Muscle of back (tissue), 3 donors: ENCODE measurements at regions not wholly inside any gene's neighbourhood (a gene's known extent, or its start where the extent isn't known, plus 50 kb on each side); places are given as distances from the start of the nearest gene placed in this dataset.
"Not testable (repeated sequence)": the region's sequence is repeated elsewhere in the genome, so short reads cannot be mapped to it uniquely, and the experiment has no call there.

ENCODE experiments used
- DNase-seq, 3 donors: peaks; one replicate each; pipeline versions ENCODE4 v3.0.0 to v3.0.0-alpha.2; 2013

GRCh38 chr20:52008874-52009273 is 182.7 kb downstream of the ZFP64 start:
- DNase-seq = no peak

DNA sequence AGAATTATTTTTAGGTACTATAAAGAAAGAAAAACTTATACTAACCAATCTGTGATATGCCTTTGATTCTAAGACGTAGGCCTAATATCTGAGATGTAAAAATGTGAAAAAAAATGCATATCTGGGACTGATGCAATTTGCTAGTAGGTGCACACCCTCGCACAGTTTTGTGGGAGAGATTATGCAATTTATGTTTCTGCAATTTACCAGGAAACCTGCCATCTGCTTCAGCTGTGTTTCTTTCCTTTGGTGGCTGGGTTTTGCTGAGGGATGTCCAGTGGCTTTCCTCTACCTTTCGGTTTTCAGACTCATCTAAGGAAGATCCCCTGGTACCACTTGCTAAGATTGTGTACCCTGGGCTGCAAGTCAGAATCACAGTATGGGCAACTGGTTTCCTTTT is 186.9 kb downstream of the ZFP64 start:
- no peak for DNase-seq

DNA sequence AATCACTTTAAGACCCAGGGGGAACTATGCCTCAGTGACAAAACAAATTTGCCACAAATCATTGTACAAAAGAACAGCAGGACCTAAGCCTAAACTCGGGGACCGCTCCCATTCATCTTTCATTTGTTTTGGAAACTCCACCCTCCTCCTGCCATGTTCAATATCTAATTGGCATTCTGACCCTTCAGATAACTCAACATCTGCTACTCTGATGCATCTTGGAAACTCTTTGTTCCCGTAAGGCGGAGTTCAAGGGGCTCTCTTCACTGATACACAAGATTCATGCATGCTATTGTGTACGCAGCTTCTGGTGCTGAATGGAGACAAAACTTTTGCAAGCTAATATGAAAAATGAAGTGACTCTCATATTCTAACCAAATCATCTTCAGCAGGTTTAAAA is 187.6 kb downstream of the ZFP64 start:
- no peak for DNase-seq

DNA sequence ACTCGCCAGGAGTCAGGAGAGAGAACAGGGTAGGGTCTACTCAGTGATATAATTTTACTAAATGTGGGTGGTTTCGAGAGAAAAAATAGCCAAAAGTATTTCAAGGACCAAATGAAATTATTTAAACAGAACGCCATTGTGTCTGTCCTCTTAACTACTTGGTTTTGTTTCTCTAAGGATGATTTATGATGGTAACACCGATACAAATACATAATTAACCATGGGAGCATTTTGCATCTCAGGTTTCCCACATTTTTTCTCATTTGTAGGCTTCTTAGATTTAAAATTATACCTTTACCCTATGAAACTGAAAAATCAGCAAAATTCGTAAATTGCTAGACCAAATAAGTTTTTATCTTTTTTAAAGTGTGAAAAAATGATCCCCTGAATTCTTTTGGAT is 188.2 kb downstream of the ZFP64 start:
- DNase-seq = no peak

DNA sequence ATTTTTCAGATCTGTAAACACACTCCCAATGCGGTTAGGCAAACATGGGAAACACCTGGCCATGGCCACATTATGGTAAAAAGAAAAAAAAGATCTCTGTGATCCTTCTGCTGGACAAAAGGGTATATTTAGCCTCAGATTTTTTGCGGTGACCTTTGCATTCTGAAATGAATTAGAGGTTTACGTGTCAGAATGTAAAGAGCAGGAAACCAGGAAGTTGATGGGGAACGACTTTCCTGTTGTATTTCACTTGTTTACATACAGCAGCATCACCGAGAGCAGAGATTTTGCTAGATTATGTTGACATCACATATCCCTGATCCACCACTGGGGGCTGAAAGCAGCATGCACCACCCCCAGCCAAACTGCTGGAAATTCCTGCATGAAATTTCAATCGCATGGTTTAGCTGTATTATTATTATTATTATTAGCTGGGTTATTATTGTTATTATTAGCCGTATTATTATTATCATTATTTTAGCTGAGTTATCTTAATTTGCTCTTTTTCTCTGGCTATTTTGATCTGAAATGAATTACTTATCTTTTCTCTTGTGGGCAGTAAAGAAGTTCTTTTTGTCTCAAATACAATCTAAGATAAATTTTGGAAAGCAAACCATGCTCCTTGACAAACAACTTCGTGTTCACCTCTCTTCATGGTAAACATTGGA is 189.4 kb downstream of the ZFP64 start:
- DNase-seq = peak in 1 of 3 donors; percentile 22

GRCh38 chr20:51997281-51997936 is 194.2 kb downstream of the ZFP64 start:
- not testable (repeated sequence) for DNase-seq

- DNase-seq = peak in 1 of 3 donors; percentile 25
Measured at GRCh38 chr20:51995551-51995951, 193.2 kb upstream of the SALL4 start.

DNA sequence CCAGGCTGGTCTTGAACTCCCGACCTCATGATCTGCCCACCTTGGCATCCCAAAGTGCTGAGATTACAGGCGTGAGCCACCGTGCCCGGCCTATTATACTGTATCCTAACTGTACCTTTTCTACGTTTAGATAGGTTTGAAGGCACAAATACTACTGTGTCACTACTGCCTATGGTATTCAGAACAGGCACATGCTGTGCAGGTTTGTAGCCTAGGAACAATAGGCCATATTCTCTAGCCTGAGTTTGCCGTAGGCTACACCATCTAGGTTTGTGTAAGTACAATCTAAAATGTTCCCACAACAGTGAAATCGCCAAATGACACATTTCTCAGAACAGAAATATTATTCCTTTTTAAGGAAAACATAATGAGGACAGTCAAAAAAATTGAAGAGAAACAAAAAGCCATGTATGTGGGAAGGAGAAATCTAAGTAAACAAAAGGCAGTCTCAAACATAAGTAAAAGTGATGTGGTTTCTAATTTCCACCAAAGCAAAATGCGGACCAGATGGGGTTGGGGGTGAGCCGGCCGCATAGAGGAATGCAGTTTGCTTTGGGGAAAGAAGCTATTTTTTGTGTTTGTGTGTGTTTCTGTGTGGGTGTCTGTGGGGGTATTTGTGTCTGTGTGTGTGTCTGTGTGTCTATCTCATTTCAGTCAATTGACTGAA is 192.6 kb upstream of the SALL4 start:
- peak in 2 of 3 donors; percentile 26 to 51 for DNase-seq

- DNase-seq = no peak
Measured at GRCh38 chr20:51987812-51988211, 185.5 kb upstream of the SALL4 start.

DNA sequence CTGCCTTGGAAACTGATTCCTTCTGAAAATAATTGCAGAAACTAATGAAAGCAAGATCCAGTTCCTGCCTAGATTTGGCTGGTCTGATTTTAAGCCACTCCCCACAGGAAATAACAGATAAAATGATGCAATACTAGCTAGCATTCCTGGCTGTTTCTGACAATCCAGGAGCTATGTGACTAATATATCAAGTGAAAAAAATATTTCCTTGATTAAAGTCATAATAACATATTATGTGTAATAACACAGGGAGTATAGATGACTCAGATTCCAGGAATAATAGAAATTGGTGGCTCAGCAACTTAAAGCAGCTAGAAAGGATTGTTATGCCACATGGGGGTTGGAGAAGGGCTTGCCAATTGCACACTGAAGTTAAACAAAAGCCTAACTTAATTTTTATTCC is 182.7 kb upstream of the SALL4 start:
- peak; percentile 69 to 93 (median 91) for DNase-seq

GRCh38 chr20:51980277-51980676 is 178.0 kb upstream of the SALL4 start:
- DNase-seq = no peak

DNA sequence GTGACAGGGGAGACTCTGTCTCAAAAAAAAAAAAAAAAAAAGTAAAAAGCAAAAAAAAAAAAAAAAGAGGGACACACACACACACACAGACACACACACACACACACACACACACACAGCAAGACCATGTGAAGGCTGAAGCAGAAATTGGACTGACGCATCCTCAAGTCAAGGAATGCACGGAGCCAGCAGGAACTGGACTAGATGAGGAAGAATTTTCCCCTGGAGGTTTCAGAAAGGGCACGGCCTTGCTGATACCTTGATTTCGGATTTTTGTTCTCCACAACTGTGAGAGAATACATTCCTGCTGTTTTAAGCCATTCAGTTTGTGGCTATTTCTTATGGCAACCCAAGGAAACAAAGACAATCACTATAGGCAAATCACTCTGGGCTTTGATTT is 176.9 kb upstream of the SALL4 start:
- DNase-seq = no peak

DNA sequence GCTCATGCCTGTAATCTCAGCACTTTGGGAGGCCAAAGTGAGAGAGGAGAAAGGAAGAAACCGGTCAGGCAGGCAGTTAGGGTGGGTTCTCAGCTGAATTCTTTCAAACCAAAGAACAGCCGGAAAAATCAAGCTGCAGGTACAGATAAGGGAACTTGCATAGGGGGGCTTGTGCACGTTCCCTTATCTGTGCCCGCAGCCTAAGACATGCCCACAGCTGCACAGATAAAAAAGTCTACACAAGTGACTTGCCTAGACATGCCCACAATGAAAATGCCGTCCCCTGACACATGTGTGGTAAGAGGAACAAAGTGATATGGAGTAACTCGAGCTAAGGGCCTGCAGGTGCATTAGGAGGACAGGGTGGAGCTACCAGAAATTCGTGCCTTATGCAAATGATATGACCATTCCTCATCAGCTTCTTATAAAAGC is 175.8 kb upstream of the SALL4 start:
- DNase-seq = no peak

DNA sequence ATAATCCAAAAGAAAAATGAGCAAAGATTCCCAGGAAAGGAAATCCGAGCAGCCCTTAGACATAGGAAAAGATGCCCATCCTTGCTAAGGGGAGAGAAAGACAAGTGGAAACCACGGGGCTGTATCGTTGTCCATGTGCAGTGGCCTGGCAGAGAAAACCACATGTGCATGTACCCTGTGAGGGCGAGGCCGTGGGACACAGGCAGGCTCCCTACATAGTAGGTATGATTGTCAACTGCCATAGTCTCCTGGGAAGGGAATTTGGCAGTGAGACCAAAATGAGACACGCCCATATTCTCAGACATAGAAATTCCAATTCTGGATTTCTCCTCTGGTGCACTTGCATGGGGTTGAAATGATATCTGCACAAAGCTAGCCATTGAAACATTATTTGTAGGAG is 169.7 kb upstream of the SALL4 start:
- DNase-seq = no peak

DNA sequence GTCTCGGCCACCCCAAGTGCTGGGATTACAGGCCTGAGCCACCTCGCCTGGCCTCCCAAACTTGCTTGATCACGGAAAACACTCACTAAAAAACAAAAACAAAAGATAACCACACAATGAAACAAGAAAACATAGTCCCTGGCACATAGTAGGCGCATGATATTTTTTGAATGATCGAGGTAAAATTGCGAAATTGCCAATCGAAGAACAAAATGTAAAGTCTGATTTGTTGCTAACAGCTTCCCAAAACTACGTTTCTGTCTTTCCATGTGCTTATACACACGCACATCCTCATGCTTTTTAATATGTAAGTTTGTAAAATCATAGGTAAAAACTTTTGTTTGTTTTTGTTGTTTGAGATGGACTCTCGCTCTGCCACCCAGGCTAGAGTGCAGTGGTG is 168.5 kb upstream of the SALL4 start:
- no peak for DNase-seq

DNA sequence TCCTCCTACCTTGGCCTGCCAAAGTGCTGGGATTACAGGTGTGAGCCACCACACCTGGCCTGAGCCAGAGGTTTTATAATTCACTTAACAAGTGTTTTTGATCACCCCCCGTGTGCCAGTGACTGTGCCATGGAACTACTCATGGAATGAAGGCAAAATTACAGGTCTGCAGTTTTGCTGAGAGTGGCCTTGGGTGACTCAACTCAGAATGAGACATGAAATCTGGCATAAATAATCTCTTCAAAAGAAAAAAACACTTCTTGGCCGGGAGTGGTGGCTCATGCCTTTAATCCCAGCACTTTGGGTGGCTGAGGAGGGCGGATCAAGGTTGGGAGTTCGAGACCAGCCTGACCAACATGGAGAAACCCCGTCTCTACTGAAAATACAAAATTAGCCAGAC is 166.9 kb upstream of the SALL4 start:
- no peak for DNase-seq

DNA sequence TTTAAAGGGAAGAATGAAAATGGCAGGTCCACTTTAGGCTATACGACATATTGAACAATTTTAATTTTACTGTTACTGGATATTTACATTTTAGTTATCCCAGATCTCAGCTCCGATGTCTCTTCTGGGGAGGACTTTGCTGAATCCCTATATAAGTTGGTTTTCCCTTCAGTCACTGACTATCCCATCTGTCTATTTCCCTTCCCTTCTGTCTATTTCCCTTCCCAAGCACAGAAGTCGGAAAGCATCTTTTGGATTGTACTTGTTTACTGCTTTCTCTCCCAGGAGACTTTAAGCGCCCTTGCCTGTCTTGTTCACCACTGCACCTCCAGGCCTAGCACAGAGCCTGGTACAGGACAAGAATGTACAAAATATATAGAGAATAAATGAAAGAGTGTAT is 165.8 kb upstream of the SALL4 start:
- no peak for DNase-seq

- peak; percentile 41 to 57 (median 46) for DNase-seq
Measured at GRCh38 chr20:51966296-51966971, 164.1 kb upstream of the SALL4 start.

DNA sequence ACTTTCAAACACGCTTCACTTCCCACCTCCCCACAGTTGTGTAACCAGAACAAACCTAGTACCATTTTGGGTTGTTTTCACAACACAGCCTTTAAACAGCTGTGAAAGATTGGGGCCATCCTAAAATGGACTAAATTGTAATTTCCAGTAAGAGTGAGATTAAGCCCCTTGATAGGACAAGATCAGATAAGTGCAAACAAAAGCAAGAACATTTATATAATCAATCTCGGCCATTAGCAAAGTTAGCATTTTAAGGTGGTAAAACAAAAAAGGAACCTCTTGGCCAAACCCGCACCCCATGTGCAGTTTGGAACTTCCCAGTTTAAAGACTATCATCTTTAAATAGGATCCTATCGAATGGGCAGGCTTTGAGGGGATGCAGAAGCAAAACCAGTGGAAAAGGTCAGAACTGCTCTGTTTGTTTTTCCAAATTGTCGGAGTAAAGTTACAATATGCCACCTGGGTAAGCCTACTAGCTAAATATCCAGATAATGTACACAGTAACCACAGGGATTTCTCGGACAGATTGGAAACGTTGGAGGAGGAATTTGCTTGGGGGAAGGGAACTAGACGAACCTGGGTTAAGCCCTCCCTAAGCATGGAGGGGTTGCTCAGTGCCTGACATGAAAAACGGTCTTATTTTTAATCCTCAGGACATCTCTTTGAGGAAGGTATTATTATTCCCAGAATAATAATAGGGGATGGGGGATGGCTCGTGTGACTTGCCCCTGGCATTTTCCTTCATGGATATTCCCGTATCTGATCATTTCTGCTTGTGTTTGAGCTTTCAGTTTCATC is 159.8 kb upstream of the SALL4 start:
- no peak for DNase-seq

GRCh38 chr20:51960047-51960675 is 157.8 kb upstream of the SALL4 start:
- DNase-seq = no peak

DNA sequence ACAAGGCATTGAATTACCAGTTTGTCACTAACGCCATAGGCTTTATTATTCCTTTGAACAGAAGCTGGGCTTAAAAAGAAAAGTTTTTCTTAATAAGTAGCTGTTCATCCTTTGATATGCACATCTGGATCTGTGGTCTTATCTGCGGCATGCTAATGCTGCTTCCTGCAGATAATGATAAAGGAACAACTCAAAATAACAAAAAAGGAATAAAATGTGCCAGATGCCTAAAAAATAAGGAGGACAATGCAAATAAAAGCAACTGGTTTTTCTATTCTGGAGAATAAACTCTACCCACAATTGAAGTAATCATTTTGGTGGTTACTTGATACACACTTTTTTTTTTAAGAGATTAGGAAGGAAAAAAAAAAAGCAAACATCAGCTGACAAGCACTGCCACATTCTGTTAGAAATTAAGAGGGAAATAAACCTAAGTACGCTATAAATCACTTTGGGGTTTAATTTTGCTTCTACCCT is 156.8 kb upstream of the SALL4 start:
- no peak for DNase-seq
